ENCODE measurements at regions not wholly inside any gene's neighbourhood (a gene's known extent, or its start where the extent isn't known, plus 50 kb on each side); places are given as distances from the start of the nearest gene placed in this dataset.

GRCh38 chr3:132783152-132783551 is 60.9 kb upstream of the NPHP3 start:
- H3K4me1 ChIP-seq: peaks cover 0 to 2% (median 0%) of the 10 kb centered on the region in 4 donors
- no peak for DNase-seq
- TF ChIP-seq POLR2A (IDR thresholded peaks at IDR 0.05): no peak
- TF ChIP-seq POLR2AphosphoS5 (IDR thresholded peaks at IDR 0.05): no peak
- TF ChIP-seq EP300 (IDR thresholded peaks at IDR 0.05; ENCODE audit: low read depth): no peak
- TF ChIP-seq CTCF (IDR thresholded peaks at IDR 0.05): no peak
- no peak overlapping the region for H3K27ac ChIP-seq
- H3K36me3 ChIP-seq: no peaks in the 10 kb centered on the region
- H3K9me3 ChIP-seq: no peaks in the 10 kb centered on the region
- no peaks in the 10 kb centered on the region for H3K27me3 ChIP-seq
- intact Hi-C loops (cut with DNase I; ENCODE audit: low total_unique reads): no loop called here
- in situ Hi-C loops (cut with MboI; ENCODE audit: low pct_ligation_motif_present in 1 of 4, low pct_unique_long_range_greater_than_20kb in 1 of 4, low sequenced_read_pairs in 3 of 4): no loop called here
- no peak overlapping the region for H3K4me3 ChIP-seq

DNA sequence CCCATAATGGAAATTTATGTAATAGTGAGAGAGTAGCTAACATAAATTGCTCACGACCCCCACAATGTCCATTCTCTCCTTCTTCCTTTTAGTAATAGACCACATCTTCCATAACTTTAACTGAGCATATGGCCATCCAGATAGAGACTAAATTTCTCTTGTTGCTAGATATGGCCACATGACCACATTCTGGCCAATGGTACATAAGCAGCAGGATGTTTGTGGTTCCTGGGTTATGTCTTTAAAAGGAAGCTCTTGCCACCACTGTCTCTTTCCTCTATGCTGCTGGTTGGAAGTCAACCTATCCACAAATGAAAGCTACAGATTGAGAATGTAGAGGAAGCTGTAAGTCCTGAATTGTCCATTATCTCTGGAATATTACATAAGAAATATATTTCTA is 59.7 kb upstream of the NPHP3 start:
- Histone ChIP-seq H3K27me3 (no peaks in the 10 kb centered on the region), H3K36me3 (no peaks in the 10 kb centered on the region), H3K4me1 (no peaks in the 10 kb centered on the region), H3K4me3 (no peak overlapping the region), H3K27ac (no peak overlapping the region), H3K9me3 (no peaks in the 10 kb centered on the region)
- 63 to 86% methylated on average over 1 of the region's 1 CpG for WGBS, 2 donors (ENCODE audit: low coverage in 1 of 2)
- in situ Hi-C loops (cut with MboI; ENCODE audit: low pct_ligation_motif_present in 1 of 4, low pct_unique_long_range_greater_than_20kb in 1 of 4, low sequenced_read_pairs in 3 of 4) (no loop called here), intact Hi-C loops (cut with DNase I; ENCODE audit: low total_unique reads) (no loop called here)
- no peak for TF ChIP-seq POLR2A (IDR thresholded peaks at IDR 0.05)
- TF ChIP-seq EP300 (IDR thresholded peaks at IDR 0.05; ENCODE audit: low read depth): no peak
- TF ChIP-seq CTCF (IDR thresholded peaks at IDR 0.05): no peak
- no peak for TF ChIP-seq POLR2AphosphoS5 (IDR thresholded peaks at IDR 0.05)
- no peak for DNase-seq

DNA sequence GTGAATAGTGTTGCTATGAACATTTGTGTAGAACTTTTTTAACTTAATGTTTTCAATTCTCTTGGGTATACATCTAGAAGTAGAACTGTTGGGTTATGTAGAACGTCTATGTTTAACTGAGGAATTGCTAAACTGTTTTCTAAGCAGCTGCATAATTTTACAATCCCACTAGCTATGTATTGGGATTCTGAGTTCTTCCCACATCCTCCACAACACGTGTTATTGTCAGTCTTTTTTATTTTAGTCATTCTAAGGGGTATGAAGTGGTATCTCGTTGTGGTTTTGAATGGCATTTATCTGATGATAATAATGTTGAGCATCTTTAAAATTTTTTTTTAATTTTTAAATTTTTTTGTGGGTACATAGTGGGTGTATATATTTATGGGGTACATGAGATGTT is 55.0 kb upstream of the NPHP3 start:
- no peaks in the 10 kb centered on the region for H3K9me3 ChIP-seq
- H3K36me3 ChIP-seq: no peaks in the 10 kb centered on the region
- H3K27me3 ChIP-seq: no peaks in the 10 kb centered on the region
- no peak overlapping the region for H3K4me3 ChIP-seq
- in situ Hi-C loops (cut with MboI; ENCODE audit: low pct_ligation_motif_present in 1 of 4, low pct_unique_long_range_greater_than_20kb in 1 of 4, low sequenced_read_pairs in 3 of 4) (no loop called here), intact Hi-C loops (cut with DNase I; ENCODE audit: low total_unique reads) (no loop called here)
- no peak overlapping the region for H3K27ac ChIP-seq
- 56 to 65% methylated on average over 3 of the region's 3 CpGs for WGBS, 2 donors (ENCODE audit: low coverage in 1 of 2)
- DNase-seq: no peak
- no peaks in the 10 kb centered on the region for H3K4me1 ChIP-seq
- TF ChIP-seq EP300 (IDR thresholded peaks at IDR 0.05; ENCODE audit: low read depth) (no peak), POLR2A (IDR thresholded peaks at IDR 0.05) (no peak), POLR2AphosphoS5 (IDR thresholded peaks at IDR 0.05) (no peak), CTCF (IDR thresholded peaks at IDR 0.05) (no peak)

DNA sequence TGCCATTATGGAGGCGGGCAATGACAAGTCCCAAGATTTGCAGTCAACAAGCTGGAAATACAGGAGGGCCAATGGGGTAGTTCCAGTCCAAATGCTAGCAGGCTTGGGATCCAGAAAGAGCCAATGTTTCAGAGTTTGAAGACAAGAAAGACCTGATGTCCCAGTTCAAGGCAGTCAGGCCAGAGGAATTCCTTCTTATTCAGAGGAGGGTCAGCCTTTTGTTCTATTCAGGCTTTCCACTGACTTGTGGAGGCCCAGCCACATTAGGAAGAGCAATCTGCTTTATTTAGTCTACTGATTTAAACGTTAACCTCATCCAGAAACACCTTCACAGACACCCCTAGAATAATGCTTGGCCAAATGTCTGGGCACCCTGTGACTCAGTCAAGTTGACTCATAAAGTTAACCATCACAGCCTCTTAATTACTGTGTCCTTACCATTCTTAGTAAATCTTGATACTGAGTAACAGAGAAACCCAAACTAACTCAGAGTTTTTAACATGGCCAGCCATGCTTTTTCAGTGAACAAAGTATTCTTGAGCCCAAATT is 50.9 kb upstream of the NPHP3 start:
- intact Hi-C loops (cut with DNase I; ENCODE audit: low total_unique reads): no loop called here
- 50 to 60% methylated on average over 2 of the region's 2 CpGs for WGBS, 2 donors (ENCODE audit: low coverage in 1 of 2)
- TF ChIP-seq CTCF (IDR thresholded peaks at IDR 0.05) (no peak), POLR2AphosphoS5 (IDR thresholded peaks at IDR 0.05) (no peak), EP300 (IDR thresholded peaks at IDR 0.05; ENCODE audit: low read depth) (no peak), POLR2A (IDR thresholded peaks at IDR 0.05) (no peak)
- DNase-seq: no peak
- H3K27ac ChIP-seq: no peak overlapping the region
- no peaks in the 10 kb centered on the region for H3K9me3 ChIP-seq
- no peaks in the 10 kb centered on the region for H3K36me3 ChIP-seq
- no peaks in the 10 kb centered on the region for H3K4me1 ChIP-seq
- no peaks in the 10 kb centered on the region for H3K27me3 ChIP-seq
- in situ Hi-C loops (cut with MboI; ENCODE audit: low pct_ligation_motif_present in 1 of 4, low pct_unique_long_range_greater_than_20kb in 1 of 4, low sequenced_read_pairs in 3 of 4): no loop called here
- no peak overlapping the region for H3K4me3 ChIP-seq

Measured in transverse colon (tissue), 4 donors.